GM12801 (cell line): ENCODE measurements at regions not wholly inside any gene's neighbourhood (a gene's known extent, or its start where the extent isn't known, plus 50 kb on each side); places are given as distances from the start of the nearest gene placed in this dataset.

ENCODE experiments used
- TF ChIP-seq, protein P1 (sequence below): IDR thresholded peaks from one replicate; pipeline ENCODE4 v1.5.1; 2011; ENCODE audit warnings: control low read depth; ENCODE audit not compliant: insufficient read length; ENCODE audit errors: extremely low read depth

DNA sequence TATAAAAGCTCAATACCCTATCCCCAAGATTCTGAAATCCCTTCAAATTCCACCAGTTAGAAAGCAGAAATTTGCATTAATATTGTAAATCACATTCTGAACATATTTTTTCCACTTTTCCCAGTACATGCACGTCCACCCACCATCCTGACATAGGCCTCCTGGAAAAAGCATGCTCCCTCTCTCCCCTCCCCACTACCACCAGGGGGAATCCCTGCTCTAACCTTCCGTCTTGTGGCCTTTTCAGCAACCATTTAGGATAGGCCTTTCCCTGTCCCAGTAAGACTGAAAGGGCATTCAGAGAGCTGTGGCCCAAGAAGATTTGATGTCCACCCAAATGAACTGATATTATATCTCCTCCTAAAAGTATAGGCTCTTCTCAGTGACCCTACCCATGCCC, 182.1 kb downstream of the ARRDC4 start:
- TF ChIP-seq, protein P1, sequence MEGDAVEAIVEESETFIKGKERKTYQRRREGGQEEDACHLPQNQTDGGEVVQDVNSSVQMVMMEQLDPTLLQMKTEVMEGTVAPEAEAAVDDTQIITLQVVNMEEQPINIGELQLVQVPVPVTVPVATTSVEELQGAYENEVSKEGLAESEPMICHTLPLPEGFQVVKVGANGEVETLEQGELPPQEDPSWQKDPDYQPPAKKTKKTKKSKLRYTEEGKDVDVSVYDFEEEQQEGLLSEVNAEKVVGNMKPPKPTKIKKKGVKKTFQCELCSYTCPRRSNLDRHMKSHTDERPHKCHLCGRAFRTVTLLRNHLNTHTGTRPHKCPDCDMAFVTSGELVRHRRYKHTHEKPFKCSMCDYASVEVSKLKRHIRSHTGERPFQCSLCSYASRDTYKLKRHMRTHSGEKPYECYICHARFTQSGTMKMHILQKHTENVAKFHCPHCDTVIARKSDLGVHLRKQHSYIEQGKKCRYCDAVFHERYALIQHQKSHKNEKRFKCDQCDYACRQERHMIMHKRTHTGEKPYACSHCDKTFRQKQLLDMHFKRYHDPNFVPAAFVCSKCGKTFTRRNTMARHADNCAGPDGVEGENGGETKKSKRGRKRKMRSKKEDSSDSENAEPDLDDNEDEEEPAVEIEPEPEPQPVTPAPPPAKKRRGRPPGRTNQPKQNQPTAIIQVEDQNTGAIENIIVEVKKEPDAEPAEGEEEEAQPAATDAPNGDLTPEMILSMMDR = no peak

DNA sequence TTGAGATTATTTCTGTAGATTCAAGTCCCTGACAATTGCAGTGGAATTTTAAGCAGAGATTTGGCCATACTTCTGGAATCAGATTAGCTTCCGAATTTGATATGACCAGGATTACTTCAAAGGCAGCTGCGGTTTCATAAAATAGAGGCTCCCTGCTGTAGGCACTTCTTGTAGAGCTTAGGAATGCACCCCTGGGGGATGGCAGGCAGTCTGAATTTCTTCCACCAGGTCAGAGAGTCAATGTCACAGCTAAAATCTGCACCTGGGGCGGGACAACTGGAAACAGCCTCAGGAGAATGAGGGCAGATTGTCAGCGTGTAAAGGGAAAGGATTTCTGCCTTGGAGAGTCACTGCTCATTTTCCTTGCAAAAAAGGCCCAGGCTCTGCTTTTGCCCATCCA, 182.6 kb downstream of the ARRDC4 start:
- TF ChIP-seq, protein P1 = no peak

DNA sequence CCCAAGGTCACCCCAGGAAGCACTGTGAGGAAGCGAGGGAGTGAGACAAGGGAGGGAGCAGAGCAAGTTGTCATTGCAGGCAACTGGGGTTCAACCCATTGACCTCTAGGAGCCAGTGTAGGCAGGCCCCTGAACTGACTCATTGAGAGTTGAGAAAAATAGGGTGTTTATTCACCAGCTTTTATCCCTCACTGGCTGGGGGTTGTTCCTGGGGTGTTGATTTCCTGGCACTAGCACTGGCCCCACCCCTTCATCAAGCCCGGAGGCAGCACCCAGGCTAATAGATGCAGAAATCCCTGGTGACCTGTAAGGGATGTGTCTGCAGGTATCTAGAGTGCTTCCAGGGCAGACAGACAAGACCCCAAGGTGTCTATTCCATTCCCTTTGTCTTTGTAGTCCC, 183.9 kb downstream of the ARRDC4 start:
- TF ChIP-seq, protein P1 = no peak

- TF ChIP-seq, protein P1 = no peak
Observed at GRCh38 chr15:98146031-98146820, 185.7 kb downstream of the ARRDC4 start.

DNA sequence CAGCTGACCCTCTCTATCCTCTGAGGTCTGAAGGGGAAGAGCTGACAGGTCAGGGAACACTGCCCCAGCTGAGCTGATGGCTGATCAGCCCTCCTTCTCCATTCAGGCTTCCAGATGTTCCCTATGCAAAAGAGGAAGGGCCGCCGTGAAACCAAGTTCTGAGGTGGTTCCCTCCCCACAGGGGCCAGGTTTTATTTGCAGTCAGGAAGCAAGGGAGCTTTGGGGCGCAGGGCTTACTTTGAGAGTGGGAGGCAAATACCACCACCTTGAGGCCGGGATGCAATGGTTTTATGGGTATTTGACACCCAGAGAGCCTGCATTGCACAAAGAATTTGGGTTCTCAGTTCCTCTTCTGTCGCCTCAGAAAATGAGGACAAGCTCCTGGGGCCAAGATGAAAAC, 186.9 kb downstream of the ARRDC4 start:
- TF ChIP-seq, protein P1 = no peak

DNA sequence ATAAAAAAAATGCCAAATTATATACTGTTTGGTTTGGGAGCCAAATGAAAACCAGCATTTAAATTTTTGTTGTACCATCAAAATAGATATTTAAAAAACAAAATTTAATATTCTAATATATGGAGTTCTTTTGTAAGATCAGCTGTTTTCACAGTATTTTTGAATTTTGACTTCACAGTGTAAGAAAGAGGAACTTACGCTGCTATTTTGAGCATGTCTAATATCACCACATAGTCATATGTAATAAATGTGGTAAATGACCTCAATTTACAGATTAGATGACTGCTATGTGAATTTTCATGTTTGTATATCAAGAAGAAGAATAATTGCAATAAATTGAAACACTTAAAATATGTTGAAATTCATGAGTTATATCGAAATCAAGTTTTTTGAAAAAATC, 189.6 kb downstream of the ARRDC4 start:
- TF ChIP-seq, protein P1 = no peak

DNA sequence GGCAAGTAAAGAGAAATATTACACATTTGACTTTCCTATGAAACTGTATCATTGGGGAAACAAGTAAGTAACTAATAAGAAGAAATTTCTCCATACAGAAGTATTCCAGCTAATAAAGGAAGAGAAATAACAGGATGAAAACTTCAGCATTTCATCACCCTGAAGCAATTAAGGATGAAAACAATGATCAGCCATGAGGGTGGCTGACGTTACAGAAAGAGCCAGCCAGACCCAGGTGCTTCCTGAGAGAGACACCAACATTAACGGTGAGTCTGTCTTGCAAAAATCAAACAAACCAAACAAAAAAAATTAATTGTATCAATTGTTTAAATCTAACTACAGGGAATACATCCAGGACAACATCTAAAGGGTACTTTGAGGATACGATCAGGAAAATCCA, 190.0 kb downstream of the ARRDC4 start:
- TF ChIP-seq, protein P1 = no peak
